Stomach (tissue), 8 donors: ENCODE measurements at regions not wholly inside any gene's neighbourhood (a gene's known extent, or its start where the extent isn't known, plus 50 kb on each side); places are given as distances from the start of the nearest gene placed in this dataset.

ENCODE experiments used
- DNase-seq, 2 donors: peaks; one replicate each; pipeline versions ENCODE4 v3.0.0 to v3.0.0-alpha.2; 2013 to 2019
- H3K27ac ChIP-seq, 5 donors: fragments of 200-600 bp in 4 of 5; sonication (generic) in 4 of 5; one replicate each; pipeline ENCODE4 v1.5.1; 2013 to 2019; ENCODE audit warnings: mild to moderate bottlenecking in 1 of 5, moderate library complexity in 1 of 5
- H3K27me3 ChIP-seq, 3 donors: fragments of 200-600 bp; sonication (generic); one replicate each; pipeline ENCODE4 v1.5.1; 2017 to 2019; ENCODE audit warnings: mixed run types in 1 of 3
- H3K36me3 ChIP-seq, 4 donors: fragments of 200-600 bp; sonication (generic); 1 replicate in 3 of 4; 2 replicates in 1 of 4; pipeline ENCODE4 v1.5.1; 2016 to 2019
- H3K4me1 ChIP-seq, 4 donors: fragments of 200-600 bp; sonication (generic); one replicate each; pipeline ENCODE4 v1.5.1; 2016 to 2019
- H3K4me3 ChIP-seq, 4 donors: fragments of 200-600 bp; sonication (generic) in 3 of 4; one replicate each; pipeline ENCODE4 v1.5.1; 2016 to 2019; ENCODE audit warnings: mild to moderate bottlenecking in 1 of 4
- H3K9me3 ChIP-seq, 4 donors: fragments of 200-600 bp; sonication (generic); one replicate each; pipeline ENCODE4 v1.5.1; 2016 to 2019
- EP300 ChIP-seq: sonication (generic); formaldehyde crosslinking; IDR thresholded peaks from one replicate; pipeline ENCODE4 v1.6.1; 2017; ENCODE audit warnings: antibody characterized with exemption
- POLR2A ChIP-seq, 4 donors: fragments of 450-650 bp; IDR thresholded peaks; one replicate each; pipeline ENCODE4 v1.6.1; 2016; ENCODE audit warnings: antibody characterized with exemption in 4 of 4, control low read depth in 2 of 4, mild to moderate bottlenecking in 1 of 4, moderate library complexity in 1 of 4
- POLR2AphosphoS5 ChIP-seq, 3 donors: sonication (generic); formaldehyde crosslinking; IDR thresholded peaks; one replicate each; pipeline ENCODE4 v1.6.1; 2016; ENCODE audit warnings: antibody characterized with exemption in 3 of 3
- WGBS, 5 donors: extraction: QIAGEN DNeasy Blood & Tissue Kit in 3 of 5; methylation state at CpG; one replicate each; pipeline versions ENCODE4 v1.1.5 to v1.1.7; 2013 to 2018; 5-methylcytosine and 5-hydroxymethylcytosine counted together
- intact Hi-C: fragments of 100-400 bp; cut with DNase I; formaldehyde crosslinking; loops from one replicate; pipeline ENCODE4 v1.15.1; 2023; ENCODE audit warnings: low total_unique reads
- TF ChIP-seq, protein P1 (sequence below), 7 experiments: fragments of 450-650 bp in 4 of 7; fragments of 200-600 bp in 3 of 7; sonication (generic) in 3 of 7; IDR thresholded peaks; one replicate each; pipeline ENCODE4 v1.5.1; 2016 to 2019; ENCODE audit warnings: antibody characterized with exemption in 7 of 7, control low read depth in 2 of 7, mild to moderate bottlenecking in 1 of 7
- donor health status: healthy with polysubstance abuse.
- donor health status: Bipolar disorder and iron deficiency.
- donor health status: healthy.

DNA sequence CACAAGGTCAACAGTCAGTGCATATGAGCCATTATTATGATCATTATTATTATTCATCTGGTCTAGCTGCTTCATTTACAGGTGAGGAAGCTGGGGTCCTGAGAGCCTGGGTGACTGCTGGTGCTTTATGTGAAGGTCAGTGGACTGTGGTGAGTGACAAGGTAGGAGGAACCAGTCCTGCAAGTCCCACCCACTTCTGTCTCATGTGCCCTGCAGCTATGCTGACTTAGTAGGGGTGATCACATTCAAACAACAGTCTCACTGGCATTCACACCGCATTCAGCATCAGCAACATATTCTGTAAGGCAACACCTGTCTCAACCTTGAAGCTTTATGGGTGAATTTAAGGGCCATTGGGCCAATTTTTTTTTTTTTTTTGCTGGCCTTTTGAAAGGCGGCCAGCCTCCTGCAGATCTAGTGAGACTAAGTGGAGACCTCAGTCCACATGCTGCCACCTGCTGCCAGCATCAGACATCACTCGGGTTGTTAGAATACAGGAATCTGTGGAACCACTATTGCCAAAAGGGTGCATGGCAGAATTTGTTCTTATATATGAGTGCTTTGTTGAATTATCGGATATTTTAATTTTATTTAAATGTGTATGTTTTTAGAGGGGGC is 59.9 kb upstream of the CACNA1E start:
- 22 to 37% (median 25%) methylated on average over 4 of the region's 4 CpGs for WGBS, 5 donors
- Histone ChIP-seq H3K27ac (no peak overlapping the region), H3K27me3 (peaks cover 0 to 44% (median 3%) of the 10 kb centered on the region in 3 donors), H3K4me1 (peaks cover 0 to 8% (median 3%) of the 10 kb centered on the region in 4 donors), H3K36me3 (no peaks in the 10 kb centered on the region), H3K4me3 (no peak overlapping the region), H3K9me3 (no peaks in the 10 kb centered on the region)
- intact Hi-C loops: no loop called here
- peak; percentile 38 to 73 for DNase-seq
- TF ChIP-seq POLR2A (IDR thresholded peaks at IDR 0.05) (no peak), EP300 (no peak), POLR2AphosphoS5 (IDR thresholded peaks at IDR 0.05) (no peak)
- TF ChIP-seq, protein P1, sequence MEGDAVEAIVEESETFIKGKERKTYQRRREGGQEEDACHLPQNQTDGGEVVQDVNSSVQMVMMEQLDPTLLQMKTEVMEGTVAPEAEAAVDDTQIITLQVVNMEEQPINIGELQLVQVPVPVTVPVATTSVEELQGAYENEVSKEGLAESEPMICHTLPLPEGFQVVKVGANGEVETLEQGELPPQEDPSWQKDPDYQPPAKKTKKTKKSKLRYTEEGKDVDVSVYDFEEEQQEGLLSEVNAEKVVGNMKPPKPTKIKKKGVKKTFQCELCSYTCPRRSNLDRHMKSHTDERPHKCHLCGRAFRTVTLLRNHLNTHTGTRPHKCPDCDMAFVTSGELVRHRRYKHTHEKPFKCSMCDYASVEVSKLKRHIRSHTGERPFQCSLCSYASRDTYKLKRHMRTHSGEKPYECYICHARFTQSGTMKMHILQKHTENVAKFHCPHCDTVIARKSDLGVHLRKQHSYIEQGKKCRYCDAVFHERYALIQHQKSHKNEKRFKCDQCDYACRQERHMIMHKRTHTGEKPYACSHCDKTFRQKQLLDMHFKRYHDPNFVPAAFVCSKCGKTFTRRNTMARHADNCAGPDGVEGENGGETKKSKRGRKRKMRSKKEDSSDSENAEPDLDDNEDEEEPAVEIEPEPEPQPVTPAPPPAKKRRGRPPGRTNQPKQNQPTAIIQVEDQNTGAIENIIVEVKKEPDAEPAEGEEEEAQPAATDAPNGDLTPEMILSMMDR (IDR thresholded peaks at IDR 0.05): no peak

DNA sequence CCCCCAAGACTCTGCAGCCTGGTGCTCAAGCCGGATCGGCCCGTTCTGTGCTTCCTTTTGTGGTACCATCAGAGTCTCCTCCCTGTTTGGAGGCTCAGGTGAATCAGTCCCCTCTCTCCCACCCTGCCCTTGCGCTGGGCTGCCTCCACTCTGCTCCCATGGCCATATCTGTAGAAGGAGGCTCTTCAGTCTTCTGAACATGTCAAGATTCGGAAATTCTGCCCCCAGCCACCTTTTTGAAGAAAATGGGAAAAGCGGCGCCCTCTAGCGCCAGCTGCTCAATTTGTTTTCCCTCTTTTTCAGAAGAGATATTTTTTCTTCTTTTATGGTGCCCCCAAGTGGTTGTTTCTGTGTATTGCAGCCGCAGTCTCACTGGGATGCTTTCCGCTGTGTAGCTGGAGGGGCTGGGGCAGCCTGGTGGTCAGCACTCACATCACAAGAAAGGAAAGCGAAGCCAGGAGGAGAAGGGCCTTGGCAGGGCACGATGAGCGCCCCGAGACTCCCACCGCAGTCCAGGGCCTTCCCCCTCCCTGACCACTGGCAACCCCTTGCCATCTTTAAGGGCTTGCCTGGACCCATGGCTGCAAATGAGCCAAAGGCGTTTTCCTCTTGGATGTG is 58.4 kb upstream of the CACNA1E start:
- peaks cover 0 to 50% (median 3%) of the 10 kb centered on the region in 3 donors for H3K27me3 ChIP-seq
- peaks cover 0 to 8% (median 3%) of the 10 kb centered on the region in 4 donors for H3K4me1 ChIP-seq
- WGBS, 5 donors: 9 to 18% (median 17%) methylated on average over 14 to 16 of the region's 16 CpGs
- no peaks in the 10 kb centered on the region for H3K36me3 ChIP-seq
- TF ChIP-seq POLR2A (IDR thresholded peaks at IDR 0.05): no peak
- TF ChIP-seq, protein P1 (IDR thresholded peaks at IDR 0.05): peak in 5 of 7 experiments; percentile 90 to 95 (median 95)
- DNase-seq: peak; percentile 77 to 88
- intact Hi-C loops: loop anchor here (5.0 kb wide), 1 partner anchor 233 kb away; no protein-coding TSS in a partner anchor
- no peak overlapping the region for H3K27ac ChIP-seq
- H3K9me3 ChIP-seq: no peaks in the 10 kb centered on the region
- H3K4me3 ChIP-seq: no peak overlapping the region

DNA sequence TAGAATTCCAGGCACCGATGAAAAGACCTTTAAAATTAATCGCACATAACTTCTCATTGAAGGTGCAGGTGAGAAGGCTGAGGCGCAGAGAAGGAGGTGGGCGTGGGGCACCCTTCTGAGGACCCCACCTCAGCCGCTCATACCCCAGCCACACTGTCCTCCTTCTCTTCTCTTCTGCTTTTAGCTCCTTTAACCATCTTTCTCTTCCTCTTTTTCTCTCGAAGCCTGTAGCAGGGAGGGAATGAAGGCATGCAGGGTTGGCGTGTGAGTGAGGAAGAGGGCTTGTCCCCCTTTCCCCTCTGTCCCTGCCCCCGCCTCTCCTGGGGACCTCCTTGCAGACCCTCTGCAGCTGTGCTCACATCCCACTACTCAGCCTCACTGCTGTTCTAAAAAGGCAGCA is 57.8 kb upstream of the CACNA1E start:
- intact Hi-C loops: loop anchor here (5.0 kb wide), 1 partner anchor 233 kb away; no protein-coding TSS in a partner anchor
- no peak overlapping the region for H3K27ac ChIP-seq
- 76 to 81% (median 78%) methylated on average over 8 of the region's 8 CpGs for WGBS, 5 donors
- H3K36me3 ChIP-seq: no peaks in the 10 kb centered on the region
- peaks cover 0 to 50% (median 3%) of the 10 kb centered on the region in 3 donors for H3K27me3 ChIP-seq
- TF ChIP-seq POLR2A (IDR thresholded peaks at IDR 0.05) (no peak), EP300 (no peak), POLR2AphosphoS5 (IDR thresholded peaks at IDR 0.05) (no peak)
- TF ChIP-seq, protein P1 (IDR thresholded peaks at IDR 0.05): no peak
- H3K4me1 ChIP-seq: peaks cover 0 to 8% (median 3%) of the 10 kb centered on the region in 4 donors
- H3K4me3 ChIP-seq: no peak overlapping the region
- no peak for DNase-seq
- no peaks in the 10 kb centered on the region for H3K9me3 ChIP-seq

DNA sequence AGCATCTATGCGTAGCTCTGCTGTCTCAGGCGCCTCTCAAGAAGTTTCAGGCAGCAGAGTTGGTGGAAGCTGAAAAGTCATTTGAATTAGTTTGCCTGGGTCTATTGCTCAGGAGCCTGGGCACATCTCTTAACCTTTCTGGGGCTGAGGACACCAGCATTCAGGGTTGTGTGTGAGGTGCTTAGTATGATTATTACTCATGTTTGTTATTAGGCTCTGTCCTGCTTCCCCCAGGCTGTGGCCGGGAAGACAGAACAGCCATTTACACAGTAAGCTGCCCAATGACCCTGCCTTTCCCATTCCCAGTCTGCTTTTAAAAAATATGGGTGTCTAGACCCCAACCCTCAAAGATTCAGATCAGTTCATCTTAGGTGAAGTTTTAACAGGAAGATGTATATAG is 53.9 kb upstream of the CACNA1E start:
- intact Hi-C loops: loop anchor here (5.0 kb wide), 1 partner anchor 237 kb away; no protein-coding TSS in a partner anchor
- 82 to 94% (median 93%) methylated on average over 3 of the region's 3 CpGs for WGBS, 5 donors
- Histone ChIP-seq H3K36me3 (no peaks in the 10 kb centered on the region), H3K4me3 (no peak overlapping the region), H3K4me1 (peaks cover 0 to 8% (median 3%) of the 10 kb centered on the region in 4 donors), H3K9me3 (no peaks in the 10 kb centered on the region), H3K27ac (no peak overlapping the region), H3K27me3 (peaks cover 0 to 45% (median 3%) of the 10 kb centered on the region in 3 donors)
- TF ChIP-seq, protein P1 (IDR thresholded peaks at IDR 0.05): no peak
- no peak for TF ChIP-seq POLR2AphosphoS5 (IDR thresholded peaks at IDR 0.05)
- TF ChIP-seq EP300: no peak
- no peak for TF ChIP-seq POLR2A (IDR thresholded peaks at IDR 0.05)
- no peak for DNase-seq
